ENCODE measurements at regions not wholly inside any gene's neighbourhood (a gene's known extent, or its start where the extent isn't known, plus 50 kb on each side); places are given as distances from the start of the nearest gene placed in this dataset.

- no peak overlapping the region for H2BK12ac ChIP-seq (ENCODE audit: low read depth, low read length)
- H2BK15ac ChIP-seq (ENCODE audit: low read length), result peak overlapping the region; percentile 40; the same call in 1 of the 2 replicates
- H3K9me3 ChIP-seq (ENCODE audit: insufficient read depth in 2 of 2, low read depth in 1 of 2, low read length in 1 of 2), result no peaks in the 10 kb centered on the region
- peak overlapping the region; percentile 24; the same call in 1 of the 2 replicates for H3K18ac ChIP-seq (ENCODE audit: extremely low read depth, low read length)
- H2BK5ac ChIP-seq (ENCODE audit: low read depth, low read length), result no peak overlapping the region
- no peak overlapping the region for H4K91ac ChIP-seq (replicated peaks; ENCODE audit: insufficient read length, low read length)
- no peaks in the 10 kb centered on the region for H3K79me1 ChIP-seq (ENCODE audit: low read depth, low read length)
- WGBS, 2 experiments (ENCODE audit: extremely low coverage in 1 of 2, insufficient coverage in 1 of 2, insufficient read length in 1 of 2, insufficient replicate concordance in 2 of 2, low coverage in 1 of 2, low lambda C conversion rate in 2 of 2, missing lambda C conversion rate in 1 of 2), result 85% methylated on average over 13 of the region's 13 CpGs; no CpG with 5 or more reads in 1 of the 2 experiments
- no peak overlapping the region for H3K27ac ChIP-seq (ENCODE audit: low read depth, low read length)
- no peak overlapping the region for H4K8ac ChIP-seq (ENCODE audit: extremely low read depth, insufficient read depth, low read length)
- ChIA-PET CTCF (ENCODE audit: partially characterized antibody) (interaction anchor here (1.0 to 2.2 kb wide), 2 partner anchors 33 to 149 kb away, joined by 3 to 10 read pairs; no protein-coding TSS in a partner anchor), POLR2A (ENCODE audit: partially characterized antibody) (no interaction called here)
- H3K14ac ChIP-seq (ENCODE audit: insufficient read length), result no peak overlapping the region
- H2AFZ ChIP-seq (ENCODE audit: low read length), result 0 out of 2 replicates have a peak overlapping the region, but pooled peaks have one; percentile 57
- no peaks in the 10 kb centered on the region for H3K27me3 ChIP-seq (replicated peaks in 1 of 4; ENCODE audit: control insufficient read depth in 3 of 4, extremely low read depth in 1 of 4, insufficient read depth in 3 of 4, low read length in 3 of 4)
- H3K36me3 ChIP-seq (ENCODE audit: control insufficient read depth in 2 of 4, insufficient read depth in 4 of 4, low read length in 3 of 4), result no peaks in the 10 kb centered on the region
- no peaks in the 10 kb centered on the region for H4K20me1 ChIP-seq (replicated peaks in 1 of 2; ENCODE audit: control insufficient read depth in 1 of 2, insufficient read depth in 2 of 2, low read length in 2 of 2)
- no peak overlapping the region for H2BK120ac ChIP-seq (replicated peaks; ENCODE audit: low read depth, low read length)
- no peak overlapping the region for H4K5ac ChIP-seq (ENCODE audit: insufficient read length, low read depth, low read length)
- H3K79me2 ChIP-seq (ENCODE audit: control insufficient read depth in 1 of 2, insufficient read depth in 2 of 2, low read length in 2 of 2), result no peaks in the 10 kb centered on the region
- FAIRE-seq (no peak), DNase-seq (ENCODE audit: low read depth in 1 of 2, low spot score in 2 of 2) (no peak)
- no peak for TF ChIP-seq CBX8 (IDR thresholded peaks at IDR 0.05; ENCODE audit: borderline replicate concordance, low read depth, low read length)
- no peak for TF ChIP-seq SIN3A (conservative IDR thresholded peaks at IDR 0.05 in 1 of 2, IDR thresholded peaks at IDR 0.05 in 1 of 2; ENCODE audit: low read depth in 1 of 2, low read length in 2 of 2)
- no peak for TF ChIP-seq SIRT6 (IDR thresholded peaks at IDR 0.05; ENCODE audit: low read length)
- no peak for TF ChIP-seq CEBPB (IDR thresholded peaks at IDR 0.05; ENCODE audit: low read depth, low read length)
- no peak for TF ChIP-seq BRCA1 (IDR thresholded peaks at IDR 0.05; ENCODE audit: low read depth, low read length)
- TF ChIP-seq GABPA (IDR thresholded peaks at IDR 0.05; ENCODE audit: borderline replicate concordance, insufficient read depth, low read length), result no peak
- no peak for TF ChIP-seq USF2 (IDR thresholded peaks at IDR 0.05; ENCODE audit: low read length)
- TF ChIP-seq RNF2 (IDR thresholded peaks at IDR 0.05; ENCODE audit: borderline replicate concordance, low read depth, low read length, missing control alignments, poor library complexity, severe bottlenecking), result no peak
- no peak overlapping the region for H3K9ac ChIP-seq (replicated peaks in 1 of 4; ENCODE audit: extremely low read depth in 1 of 4, low read depth in 3 of 4, low read length in 3 of 4)
- no peaks in the 10 kb centered on the region for H3K4me1 ChIP-seq (replicated peaks in 1 of 4; ENCODE audit: control insufficient read depth in 3 of 4, insufficient read depth in 4 of 4, low read length in 3 of 4)
- no peak overlapping the region for H3K23ac ChIP-seq (ENCODE audit: insufficient read length)
- H3K4ac ChIP-seq (replicated peaks; ENCODE audit: insufficient read length, low read depth, low read length), result no peak overlapping the region
- H3K4me2 ChIP-seq (ENCODE audit: insufficient read depth in 1 of 2, low read depth in 2 of 2, low read length in 2 of 2), result no peak overlapping the region
- no peaks in the 10 kb centered on the region; the same call in 1 of the 2 replicates for H3K23me2 ChIP-seq (ENCODE audit: low read depth, low read length)
- H3K56ac ChIP-seq (replicated peaks; ENCODE audit: insufficient read length, low read depth, low read length), result no peak overlapping the region
- H2AK5ac ChIP-seq (ENCODE audit: low read depth, low read length), result no peak overlapping the region
- H3K4me3 ChIP-seq (ENCODE audit: extremely low read depth in 1 of 4, insufficient read depth in 2 of 4, low read depth in 3 of 4, low read length in 4 of 4), result no peak overlapping the region
- H2BK20ac ChIP-seq (ENCODE audit: low read length), result no peak overlapping the region
These were observed 145.9 kb upstream of the FBXL4 start for GRCh38 chr6:99093456-99094190.
